ENCODE measurements at regions not wholly inside any gene's neighbourhood (a gene's known extent, or its start where the extent isn't known, plus 50 kb on each side); places are given as distances from the start of the nearest gene placed in this dataset.
"Not testable (repeated sequence)": the region's sequence is repeated elsewhere in the genome, so short reads cannot be mapped to it uniquely, and the experiment has no call there.

DNA sequence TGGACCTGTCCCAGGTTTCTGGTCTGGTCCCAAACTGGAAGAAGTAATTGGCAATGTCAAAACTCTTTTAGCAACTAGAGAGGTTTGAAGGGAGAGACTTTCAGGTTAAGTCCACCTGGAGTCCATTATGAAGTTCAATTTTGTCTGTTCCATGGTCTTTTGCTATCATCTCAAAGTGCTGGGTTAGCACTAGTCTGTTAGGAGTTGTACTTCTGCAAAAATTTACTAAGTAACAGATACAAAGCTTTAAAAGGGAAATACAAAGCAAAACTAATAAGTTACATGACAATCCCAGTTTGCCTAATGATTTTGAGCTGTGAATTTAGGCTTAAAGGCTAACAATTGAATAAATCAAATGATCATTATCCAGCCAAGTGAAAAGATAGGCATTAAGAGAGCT, 643.9 kb downstream of the C12orf50 start:
- no peak for DNase-seq

- DNase-seq = no peak
These were observed 645.0 kb downstream of the C12orf50 start for GRCh38 chr12:87384226-87384625.

GRCh38 chr12:87383680-87384079, 645.5 kb downstream of the C12orf50 start:
- no peak for DNase-seq

GRCh38 chr12:87382959-87383566, 646.1 kb downstream of the C12orf50 start:
- DNase-seq = no peak

DNA sequence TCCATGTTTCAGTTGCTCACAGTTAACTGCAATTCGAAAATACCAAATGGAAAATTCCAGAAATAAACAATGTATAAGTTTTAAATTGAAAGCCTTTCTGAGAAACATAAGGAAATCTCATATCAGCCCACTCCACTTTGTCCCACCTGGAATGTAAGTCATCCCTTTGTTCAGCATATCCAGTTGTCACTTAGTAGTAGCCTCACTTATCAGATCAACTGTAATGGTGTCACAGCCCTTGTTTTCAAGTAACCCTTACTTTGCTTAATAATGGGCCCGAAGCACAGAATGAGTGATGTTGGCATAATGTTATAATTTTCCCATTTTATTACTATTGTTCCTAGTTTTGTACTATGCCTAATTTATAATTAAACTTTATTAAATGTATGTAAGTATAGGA, 646.8 kb downstream of the C12orf50 start:
- DNase-seq = no peak

DNA sequence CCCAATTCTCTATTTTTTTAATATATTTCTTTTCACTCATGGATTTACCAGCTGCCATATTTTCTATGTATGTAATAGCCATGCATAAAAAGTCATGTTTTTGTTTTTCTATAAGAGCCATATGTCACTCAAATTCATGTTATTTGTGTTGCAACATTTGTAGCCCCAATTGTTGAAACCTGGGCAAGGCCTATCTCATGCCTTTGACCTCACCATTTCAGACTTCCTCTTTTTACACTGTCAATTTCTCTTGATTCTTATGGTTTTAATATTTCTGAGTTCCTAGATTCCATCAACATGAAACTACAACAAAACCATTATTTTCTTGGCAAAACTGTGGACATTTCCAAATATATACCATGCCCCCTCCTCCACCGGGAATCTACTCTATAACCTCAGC, 647.5 kb downstream of the C12orf50 start:
- DNase-seq = peak; percentile 51

DNA sequence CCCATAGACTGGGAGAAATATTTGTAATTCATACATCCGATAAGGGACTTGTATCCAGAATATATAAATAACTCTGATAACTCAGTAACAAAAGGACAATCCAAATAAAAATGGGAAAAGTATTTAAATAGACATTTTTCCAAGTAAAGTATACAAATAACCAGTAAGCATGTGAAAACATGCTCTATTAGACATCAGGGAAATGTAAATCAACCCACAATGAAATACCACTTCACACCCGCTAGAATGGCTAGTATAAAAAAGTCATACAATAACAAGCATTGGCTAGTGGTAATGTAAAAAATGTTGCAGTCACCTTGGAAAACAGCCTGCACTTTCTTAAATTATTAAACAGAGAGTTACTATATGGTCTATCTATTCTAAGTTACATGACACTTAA, 650.7 kb downstream of the C12orf50 start:
- no peak for DNase-seq

- DNase-seq = no peak
These were observed 652.5 kb downstream of the C12orf50 start for GRCh38 chr12:87376722-87377121.

DNA sequence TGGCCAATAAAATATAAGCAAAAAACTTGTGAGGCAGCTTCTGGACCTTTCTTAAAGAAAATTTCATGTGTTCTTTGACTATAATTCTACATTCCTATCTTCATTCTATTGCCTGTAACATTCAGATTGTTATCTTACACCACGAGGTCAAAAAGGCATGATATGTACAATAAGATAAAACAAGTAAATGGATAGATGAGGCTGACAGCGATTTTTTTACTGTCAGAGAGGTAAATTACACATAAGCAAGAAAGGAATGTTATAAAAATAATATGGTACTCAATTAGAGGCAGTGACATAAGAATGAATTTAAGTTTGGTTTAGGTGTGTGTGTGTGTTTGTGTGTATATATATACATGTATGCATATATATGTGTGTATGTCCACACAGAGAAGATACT, 660.0 kb downstream of the C12orf50 start:
- DNase-seq = no peak

DNA sequence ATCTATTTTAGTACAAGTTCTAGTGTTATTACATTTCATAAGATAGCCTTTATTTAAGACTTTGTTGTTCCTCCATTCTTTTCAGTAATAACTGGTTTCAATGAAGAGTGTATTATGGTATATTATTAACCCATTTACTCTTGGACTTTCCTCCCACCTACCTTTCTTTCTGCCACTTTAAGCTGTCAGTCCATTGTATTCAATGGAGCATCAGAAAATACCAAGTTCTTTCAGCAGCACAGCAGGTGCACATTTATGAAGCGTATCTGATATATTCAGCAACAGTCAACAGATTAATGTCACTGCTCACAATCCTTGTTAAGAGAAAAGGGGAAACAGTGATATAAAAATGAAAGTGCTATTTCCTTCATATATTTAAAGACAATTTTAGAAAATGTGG, 660.9 kb downstream of the C12orf50 start:
- DNase-seq = no peak

DNA sequence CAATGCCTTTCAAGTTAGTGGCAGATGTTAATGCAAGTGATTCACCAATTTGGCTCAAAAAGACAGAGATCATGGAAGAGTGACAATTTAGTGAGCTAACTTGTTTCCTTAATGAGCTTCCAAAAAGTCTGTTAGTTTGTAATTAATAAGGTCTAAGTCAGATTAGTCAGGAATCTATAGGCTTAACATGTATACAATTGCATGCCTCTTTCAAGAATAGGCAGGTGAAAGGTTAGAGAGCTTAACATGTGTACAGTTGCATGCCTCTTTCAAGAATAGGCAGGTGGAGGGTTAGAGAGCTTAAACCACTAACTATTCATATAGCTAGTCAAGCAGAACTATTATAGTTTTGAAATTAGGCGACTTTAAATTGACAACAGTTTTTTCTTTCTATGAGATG, 663.8 kb downstream of the C12orf50 start:
- DNase-seq = no peak

DNA sequence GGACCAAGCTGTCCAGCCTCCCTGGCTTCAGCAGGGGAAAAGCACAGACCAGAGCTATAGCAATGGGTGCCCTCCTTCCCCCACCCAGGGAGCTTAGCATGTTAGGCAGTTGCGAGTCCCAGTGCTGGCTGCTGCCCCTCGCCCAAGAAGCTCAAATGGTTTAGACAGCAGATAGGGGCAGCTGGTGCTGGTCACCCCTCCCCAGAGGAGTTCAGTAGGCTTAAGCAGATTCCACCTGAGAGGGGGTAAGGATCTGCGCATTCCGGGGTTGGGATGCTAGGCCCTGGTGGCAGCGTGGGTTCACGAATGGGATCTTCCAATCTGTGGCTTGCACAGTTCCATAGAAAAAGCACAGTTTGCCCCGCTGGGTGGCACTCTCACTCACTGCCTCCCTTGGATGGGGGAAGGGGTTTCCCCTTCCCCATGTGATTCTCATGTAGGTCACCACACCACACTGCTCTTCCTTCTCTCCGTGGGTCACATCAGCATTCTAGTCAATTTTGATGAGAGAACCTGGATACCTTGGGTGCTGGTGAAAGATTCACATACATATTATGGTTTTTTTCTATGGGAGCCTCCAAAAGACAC, 665.6 kb downstream of the C12orf50 start:
- DNase-seq = no peak

DNA sequence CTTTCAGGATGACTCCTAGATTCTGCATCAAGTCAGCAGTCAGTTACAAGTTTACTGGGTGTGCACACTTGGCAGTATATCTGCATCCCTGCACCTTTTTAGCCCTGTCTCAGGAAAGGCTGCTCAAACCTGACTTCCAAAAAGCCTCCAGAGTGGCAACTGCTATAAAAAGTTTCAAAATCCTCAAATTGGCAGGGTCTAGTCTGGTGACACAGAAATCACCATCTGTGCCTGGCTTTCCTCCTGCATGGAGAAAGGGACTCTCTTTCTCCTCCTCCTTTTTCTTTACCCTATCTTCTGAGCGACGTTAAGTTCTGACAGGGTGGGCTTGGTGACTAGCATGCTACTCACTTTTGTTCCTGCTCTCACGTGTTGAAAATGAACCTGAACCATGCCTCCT, 679.5 kb downstream of the C12orf50 start:
- DNase-seq = no peak

DNA sequence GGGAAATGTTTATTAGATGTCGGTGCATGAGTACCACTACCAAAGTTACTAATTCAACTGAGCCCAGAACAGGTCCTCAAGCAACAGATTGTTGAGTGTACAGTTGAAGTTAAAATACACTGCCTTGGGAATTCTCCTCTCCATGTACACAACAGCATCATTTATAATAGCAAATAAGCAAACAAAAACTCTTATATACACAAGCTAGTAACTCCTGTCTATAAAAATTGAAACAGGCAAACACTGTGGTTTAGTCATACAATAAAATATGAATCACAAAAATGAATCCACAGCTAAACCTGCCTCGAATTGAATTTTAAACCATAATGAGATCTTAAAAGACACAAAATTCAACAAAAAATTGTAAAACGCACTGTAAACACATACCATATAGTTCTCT, 681.1 kb downstream of the C12orf50 start:
- no peak for DNase-seq

DNA sequence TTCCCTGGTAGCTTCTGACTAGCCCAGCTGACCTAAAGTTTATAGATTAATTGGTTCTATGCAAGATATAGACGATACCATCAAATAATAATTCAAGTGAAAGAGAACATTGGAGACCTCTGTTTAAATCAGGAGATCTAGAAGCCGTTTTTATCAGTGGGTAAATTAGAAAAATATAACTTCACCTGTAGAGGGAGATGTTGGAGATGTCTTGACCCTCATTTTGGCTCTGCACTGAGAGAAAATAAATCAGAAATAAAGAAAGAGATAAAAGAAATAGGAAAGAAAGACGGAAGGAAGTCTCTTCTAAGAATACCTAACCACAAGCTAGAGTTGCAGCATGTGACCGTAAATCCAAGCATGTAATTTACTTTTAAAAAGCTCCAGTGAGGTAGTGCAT, 684.5 kb downstream of the C12orf50 start:
- DNase-seq = no peak

GRCh38 chr12:87338681-87339080, 690.5 kb downstream of the C12orf50 start:
- no peak for DNase-seq

GRCh38 chr12:87336814-87337336, 692.3 kb downstream of the C12orf50 start:
- no peak for DNase-seq

DNA sequence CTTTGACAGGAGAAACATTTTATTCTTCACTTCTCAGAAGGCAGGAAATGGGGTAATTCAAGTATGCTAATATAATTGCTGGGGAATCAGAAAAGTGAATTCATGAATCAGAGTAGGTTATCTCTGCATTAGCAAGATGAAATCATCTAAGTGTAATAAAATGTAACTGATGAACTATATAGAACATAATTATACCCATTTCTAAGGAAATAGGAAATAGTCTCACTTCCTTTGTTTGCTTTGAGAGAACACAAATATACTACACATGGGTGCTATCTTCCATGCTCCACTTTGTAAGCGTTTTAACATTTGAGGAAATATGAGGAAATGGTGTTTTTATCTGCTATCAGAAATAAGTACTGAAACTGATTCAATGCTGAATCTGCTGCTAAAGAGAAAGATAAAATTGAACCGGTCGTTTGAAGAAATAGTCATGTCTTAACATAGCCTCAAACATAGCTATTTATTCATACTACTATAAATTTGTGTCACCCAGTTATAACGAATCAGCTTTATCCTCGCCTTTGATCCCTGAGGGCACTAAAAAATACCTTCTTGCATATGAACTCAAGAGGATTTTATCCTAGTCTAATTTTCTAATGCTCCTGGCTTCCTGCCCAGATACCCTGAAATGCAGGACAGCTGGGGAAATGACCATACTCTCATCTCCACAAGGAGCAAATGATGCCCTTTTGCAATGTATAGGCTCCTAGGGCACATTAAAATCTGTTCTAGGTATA, 696.0 kb downstream of the C12orf50 start:
- DNase-seq = no peak

- DNase-seq = not testable (repeated sequence)
These were observed 699.1 kb downstream of the C12orf50 start for GRCh38 chr12:87330071-87330555.

- no peak for DNase-seq
These were observed 699.9 kb downstream of the C12orf50 start for GRCh38 chr12:87329076-87329863.

DNA sequence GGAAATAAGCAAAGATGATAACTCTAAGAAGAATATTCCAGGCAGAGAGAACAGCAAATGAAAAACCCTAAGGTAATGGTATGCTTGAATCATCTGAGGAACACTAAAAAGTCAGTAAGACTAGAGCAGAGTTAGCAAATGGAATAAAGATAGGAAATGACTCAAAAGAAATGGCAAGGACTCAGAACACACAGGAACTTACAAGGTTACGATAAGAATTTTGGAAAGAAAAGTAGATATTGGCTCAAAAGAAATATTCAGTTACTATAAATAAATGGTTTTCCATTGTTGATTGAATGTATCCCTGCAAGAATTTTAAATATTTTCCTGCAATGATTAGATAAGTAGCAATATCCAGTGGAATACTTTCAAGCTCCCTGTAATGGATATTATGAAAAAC, 705.8 kb downstream of the C12orf50 start:
- no peak for DNase-seq

DNA sequence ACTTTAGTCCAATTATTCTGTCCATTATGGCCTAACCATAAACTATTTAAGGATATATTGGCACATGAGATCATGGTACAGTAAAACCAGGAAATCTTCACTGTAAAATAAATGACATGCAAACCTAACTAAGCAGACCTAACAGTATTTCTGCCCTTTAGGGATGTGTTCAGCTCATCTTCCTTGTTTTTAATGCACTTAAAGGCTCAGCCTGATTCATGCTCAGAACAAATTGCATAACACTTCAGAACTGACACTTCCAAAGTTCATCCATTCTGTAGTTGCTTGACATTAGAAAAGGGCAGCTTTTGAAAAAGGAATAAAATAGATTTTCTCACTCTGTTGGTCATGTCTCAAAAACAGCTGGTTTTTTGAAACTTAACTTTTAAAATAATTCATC, 708.5 kb downstream of the C12orf50 start:
- DNase-seq = no peak

- DNase-seq = no peak
These were observed 711.9 kb downstream of the C12orf50 start for GRCh38 chr12:87317302-87317701.
